GM19035 (cell line): ENCODE measurements at regions not wholly inside any gene's neighbourhood (a gene's known extent, or its start where the extent isn't known, plus 50 kb on each side); places are given as distances from the start of the nearest gene placed in this dataset.

ENCODE experiments used
- ATAC-seq: cut with Tn5 transposase; IDR thresholded peaks from one replicate; pipeline ENCODE4 v1.9.1; 2021; ENCODE audit not compliant: unreplicated experiment

- ATAC-seq: no peak
Measured at GRCh38 chr12:89801284-89801683, 92.6 kb upstream of the ATP2B1 start.

DNA sequence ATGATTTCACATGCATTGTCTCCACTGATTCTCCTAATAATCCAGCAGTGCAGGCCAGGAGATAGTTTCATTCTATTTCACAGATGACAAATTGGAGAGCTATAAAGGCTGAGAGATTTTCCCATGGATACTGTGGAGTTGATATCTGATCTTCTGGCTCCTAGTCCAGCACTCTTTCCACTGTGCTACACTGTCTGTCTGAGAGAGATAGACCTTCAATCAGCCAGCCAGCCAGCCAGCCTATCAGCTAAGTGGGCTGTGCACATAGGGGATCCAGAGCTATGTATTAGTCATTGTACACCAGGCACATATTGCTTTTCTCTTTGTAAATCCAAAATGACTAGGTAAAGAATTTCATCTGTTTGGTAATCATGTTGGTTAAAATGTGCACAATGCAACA lies 91.8 kb upstream of the ATP2B1 start:
- ATAC-seq: no peak

DNA sequence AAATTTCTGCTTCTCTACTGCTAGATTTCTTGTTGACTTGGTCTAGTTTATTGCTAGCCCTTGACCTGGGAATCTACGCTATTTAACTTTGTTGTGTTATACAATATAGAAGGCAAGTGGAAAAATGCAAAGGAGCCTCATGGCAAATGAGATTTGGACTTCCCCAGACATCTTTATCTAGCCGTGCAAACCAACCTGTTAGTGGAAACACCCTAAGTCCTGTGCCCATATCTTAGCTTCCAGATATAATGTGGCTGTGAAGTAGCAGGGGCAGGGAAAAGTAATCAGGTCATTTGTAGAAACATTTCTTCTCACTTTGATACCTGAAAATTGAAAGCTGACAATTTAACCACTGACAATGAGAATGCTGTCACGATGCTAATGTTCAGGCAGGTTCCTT lies 90.7 kb upstream of the ATP2B1 start:
- ATAC-seq: no peak

DNA sequence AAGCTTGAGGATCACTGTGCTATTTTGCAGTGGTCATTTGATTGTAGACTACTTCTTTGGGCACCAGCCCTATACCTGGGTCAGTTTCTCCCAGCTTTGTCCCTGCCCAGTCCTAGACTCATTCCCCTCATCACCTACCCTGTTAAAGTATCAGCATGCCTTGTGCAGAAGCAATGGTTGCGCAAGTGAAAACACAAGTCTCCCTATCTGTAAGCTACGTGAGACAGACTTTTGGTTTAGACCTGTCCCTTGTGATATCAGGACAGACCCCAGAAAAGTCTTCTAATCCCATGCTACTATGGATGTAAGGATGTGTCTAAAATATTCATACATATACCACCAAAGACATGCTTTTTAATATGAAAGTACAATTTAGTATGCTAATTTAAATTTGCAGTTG lies 88.8 kb upstream of the ATP2B1 start:
- no peak for ATAC-seq

DNA sequence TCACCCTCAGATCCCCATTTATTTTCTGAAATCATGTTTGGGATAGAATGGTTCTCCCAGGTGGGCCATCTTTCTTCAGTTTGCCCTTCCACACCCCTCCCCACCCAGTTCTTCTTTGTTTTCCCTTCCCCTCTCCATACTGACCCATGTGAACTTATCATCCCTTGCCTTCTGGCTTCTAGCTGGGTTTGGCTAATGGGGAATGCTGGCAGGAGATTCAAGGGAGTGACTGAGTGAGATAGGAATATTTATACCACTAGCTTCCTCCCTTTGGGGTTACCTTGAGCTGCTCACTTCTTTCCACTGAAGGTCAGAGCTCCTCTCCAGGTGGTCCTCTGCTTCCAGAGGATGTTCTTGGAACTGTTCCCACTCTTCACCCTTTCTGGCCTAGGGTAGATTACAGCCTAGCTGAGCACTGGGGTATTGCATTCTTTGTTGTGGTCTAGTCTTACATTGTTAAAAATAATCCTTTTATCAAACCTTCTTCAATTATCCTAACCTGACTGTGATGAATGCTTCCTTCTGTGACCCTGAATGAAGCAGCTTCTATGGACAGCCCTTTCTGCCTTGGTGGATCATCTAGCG lies 88.3 kb upstream of the ATP2B1 start:
- no peak for ATAC-seq

DNA sequence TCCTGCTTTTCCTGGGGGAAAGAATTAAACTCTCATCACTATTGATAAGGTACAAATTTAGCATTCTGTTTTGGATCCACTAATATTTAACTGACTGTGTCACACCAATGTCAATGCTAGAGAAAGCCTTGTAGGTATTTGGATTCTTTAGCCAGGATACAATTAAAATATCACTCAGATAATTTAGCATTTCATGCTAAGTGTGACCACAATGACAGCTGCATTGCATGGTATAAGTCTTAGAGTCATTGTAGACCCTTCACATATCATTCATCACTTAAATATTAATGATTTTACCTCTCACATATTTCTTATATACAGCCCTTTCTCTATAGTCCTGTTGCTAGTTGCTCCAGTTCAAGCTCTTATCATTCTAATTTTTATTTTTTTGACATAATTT lies 85.3 kb upstream of the ATP2B1 start:
- no peak for ATAC-seq

GRCh38 chr12:89791286-89791685 lies 82.6 kb upstream of the ATP2B1 start:
- ATAC-seq: no peak

DNA sequence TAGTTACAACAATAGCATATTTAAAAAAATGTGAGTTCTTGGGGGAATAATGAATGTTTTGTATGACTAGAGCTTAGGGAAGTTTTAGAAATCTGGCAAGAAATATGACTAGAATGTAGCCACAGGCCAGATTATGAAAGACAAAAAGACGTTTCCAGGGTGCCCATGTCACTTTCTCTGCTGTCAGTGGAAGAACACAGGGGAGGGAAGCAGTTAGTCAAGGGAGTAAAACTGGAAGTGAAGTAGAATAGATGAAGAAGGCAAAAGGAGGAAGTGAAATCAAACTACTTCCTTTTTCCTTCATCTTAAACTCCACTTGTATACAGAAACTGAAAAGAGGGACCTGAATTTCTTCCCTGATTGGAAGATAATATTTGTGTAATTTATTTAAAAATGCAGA lies 81.2 kb upstream of the ATP2B1 start:
- no peak for ATAC-seq

GRCh38 chr12:89787763-89788162 lies 79.1 kb upstream of the ATP2B1 start:
- no peak for ATAC-seq

DNA sequence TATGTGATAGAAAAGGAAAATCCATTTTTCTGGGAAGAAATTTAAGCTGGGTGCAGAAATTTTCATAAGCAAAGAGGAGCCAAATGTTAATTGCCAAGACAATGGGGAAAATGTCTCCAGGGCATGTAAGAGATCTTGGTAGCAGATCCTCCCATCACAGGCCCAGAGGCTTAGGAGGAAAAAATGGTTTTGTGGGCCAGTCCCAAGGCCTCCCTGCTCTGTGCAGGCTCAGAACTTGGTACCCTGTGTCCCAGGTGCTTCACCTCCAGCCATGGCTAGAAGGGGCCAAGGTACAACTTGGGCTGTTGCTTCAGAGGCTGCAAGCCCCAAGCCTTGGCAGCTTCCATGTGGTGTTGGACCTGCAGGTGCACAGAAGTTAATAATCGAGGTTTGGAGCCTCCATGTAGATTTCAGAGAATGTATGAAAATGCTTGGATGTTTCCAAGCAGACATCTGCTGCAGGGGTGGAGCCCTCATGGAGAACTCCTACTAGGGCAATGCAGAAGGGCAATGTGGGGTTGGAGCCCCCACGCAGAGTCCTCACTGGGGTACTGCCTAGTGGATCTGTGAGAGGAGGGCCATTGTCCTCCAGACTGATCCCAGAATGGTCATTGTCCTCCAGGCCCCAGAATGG lies 77.7 kb upstream of the ATP2B1 start:
- no peak for ATAC-seq

- no peak for ATAC-seq
Measured at GRCh38 chr12:89783359-89784060, 74.9 kb upstream of the ATP2B1 start.

DNA sequence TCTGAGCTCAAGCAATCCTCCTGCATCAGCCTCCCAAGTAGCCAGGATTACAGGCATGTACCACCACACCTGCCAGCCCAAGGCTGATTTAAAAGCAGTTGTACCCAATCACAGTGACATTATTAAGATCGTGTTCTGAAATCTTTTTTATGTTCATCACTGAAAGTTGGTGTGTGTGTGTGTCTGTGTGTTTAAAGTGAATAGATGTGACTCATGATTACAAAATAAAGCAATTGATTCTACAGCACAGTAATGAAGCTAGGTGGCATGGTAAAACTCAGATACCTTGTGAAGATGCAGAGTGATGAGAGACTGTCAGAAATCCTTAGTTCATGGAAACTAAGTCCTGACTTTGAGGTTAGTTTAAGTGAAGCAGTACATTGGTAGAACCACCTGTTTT lies 74.2 kb upstream of the ATP2B1 start:
- ATAC-seq: no peak

DNA sequence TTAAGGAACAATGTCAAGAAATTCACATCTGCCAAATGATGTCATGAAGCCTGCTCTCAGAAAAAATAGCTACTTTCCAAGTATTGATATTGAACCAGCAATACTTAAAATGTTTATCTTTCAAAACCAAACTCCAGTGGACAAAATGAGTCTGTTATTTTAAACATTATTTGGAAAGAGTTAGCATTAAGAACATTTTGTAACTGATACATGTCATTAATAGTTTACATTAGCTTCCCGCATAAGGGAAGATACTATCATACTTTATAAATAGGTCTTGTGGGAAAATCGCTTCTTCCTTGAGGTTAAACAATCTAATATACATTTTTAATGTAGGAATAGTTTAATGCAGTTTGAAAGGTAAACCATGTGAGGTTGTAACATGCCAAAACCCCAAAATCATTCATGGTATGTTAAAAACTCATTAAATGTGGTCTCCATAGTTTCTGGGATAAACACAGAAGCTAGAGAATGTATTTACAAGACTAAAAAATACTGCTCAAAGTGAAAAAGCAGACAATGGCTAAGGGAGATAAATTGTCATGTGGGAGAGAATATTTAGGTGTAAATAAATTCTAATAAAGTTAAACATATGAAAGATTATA lies 73.4 kb upstream of the ATP2B1 start:
- ATAC-seq: no peak

- ATAC-seq: no peak
Measured at GRCh38 chr12:89781156-89781555, 72.5 kb upstream of the ATP2B1 start.

DNA sequence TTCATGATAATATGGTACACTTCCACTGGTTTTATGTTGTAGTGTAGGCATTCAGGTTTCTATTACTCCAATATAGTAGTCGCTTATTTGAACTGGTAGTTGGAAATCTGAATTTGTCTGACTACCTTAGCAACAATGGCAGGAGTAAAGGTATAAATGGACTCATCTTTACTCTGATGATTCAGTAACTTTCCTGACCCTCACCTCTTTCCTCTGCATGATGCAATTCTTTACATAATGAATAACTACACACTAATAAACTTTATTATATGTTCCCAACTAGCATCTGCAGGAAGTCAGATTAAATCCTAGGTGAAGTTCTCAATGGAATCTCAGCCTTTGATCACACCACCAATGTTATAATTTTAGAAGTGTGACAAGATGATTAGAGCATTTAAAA lies 70.5 kb upstream of the ATP2B1 start:
- no peak for ATAC-seq

GRCh38 chr12:89777733-89778379 lies 69.2 kb upstream of the ATP2B1 start:
- ATAC-seq: no peak

DNA sequence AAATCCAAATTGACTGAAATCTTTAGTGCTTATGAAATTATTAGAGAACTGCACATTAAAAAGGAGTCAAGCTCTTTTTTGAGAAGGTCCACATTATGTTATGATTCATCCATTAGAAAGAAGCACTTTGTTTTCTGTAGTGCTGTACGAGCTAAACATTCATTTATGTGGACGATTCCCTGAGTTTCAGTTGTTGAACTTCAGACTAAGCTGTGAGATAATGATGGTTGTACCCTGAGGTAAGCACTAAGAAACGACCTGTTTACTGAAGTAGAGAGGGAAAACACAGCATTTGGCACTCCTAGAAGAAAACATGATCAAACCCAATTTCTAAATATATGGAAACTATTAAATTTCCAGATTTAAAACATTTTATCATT lies 67.3 kb upstream of the ATP2B1 start:
- no peak for ATAC-seq

DNA sequence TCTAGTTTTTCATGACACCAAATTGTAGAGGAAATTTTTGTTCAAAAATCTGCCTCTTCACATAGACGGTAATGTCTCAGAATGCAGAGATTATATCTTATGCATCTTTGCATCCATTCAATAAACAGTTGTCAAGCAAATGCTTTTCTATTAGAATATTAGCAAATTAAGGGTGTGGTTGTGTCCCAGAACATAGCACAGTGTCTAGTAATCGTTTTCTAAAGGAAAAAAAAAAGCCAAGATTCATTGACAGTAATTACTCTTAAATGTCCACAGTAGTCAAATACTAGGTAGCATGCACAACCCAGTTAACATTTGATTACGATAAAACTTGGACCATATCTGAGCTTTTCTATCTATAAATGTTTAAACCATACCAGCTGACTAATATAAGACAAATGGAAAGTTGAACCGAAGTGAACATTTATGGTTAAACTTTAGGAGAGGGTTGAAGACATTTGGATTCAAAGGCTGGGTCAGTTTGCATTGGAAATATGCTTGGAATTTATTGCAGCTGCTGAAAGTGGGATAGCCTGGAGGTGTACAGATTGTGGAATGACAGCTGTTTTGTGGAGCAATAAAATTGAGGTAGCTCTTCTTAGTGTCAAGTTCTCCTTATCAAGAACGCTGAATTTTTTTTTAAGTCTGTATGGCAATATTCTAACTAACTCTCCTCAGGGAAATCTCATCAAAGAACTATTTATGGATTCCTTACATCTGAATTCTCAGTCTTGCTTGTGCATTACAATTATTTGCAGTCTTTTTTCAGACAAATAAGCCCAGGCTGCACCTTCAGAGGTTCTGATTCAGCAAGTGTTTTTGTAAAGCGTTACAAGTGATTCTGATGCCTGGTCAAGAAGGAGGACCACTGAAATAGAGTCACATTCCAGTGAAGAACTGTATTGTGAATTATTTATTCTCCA lies 66.7 kb upstream of the ATP2B1 start:
- no peak for ATAC-seq

- ATAC-seq: no peak
Measured at GRCh38 chr12:89774645-89775044, 66.0 kb upstream of the ATP2B1 start.

- no peak for ATAC-seq
Measured at GRCh38 chr12:89770391-89770790, 61.8 kb upstream of the ATP2B1 start.

DNA sequence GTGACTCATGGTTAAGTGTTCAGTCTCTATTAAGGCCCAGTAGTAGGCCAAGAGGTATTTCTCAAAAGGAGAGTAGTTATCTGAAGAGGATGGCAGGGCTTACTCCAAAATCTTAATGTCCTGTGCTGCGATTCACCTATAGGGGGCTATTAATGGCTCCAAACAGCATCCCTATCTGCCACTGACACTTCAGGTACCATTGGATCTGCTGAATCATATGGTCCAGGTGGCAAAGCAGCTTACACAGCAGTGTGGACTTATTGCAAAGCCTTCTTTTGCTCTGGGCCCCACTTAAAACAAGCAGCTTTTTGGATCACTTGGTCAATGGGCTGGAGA lies 60.8 kb upstream of the ATP2B1 start:
- ATAC-seq: no peak
